Posterior cingulate gyrus (tissue), 11 donors: ENCODE measurements at regions not wholly inside any gene's neighbourhood (a gene's known extent, or its start where the extent isn't known, plus 50 kb on each side); places are given as distances from the start of the nearest gene placed in this dataset.

Experiments used
- DNase-seq, 10 donors: peaks; one replicate each; pipeline versions ENCODE4 v3.0.0 to v3.0.0-alpha.2; 2020 to 2021; ENCODE audit warnings: mixed read lengths in 3 of 10
- intact Hi-C: fragments of 100-400 bp; cut with DNase I; formaldehyde crosslinking; loops from one replicate; pipeline ENCODE4 v1.15.1; 2023

- no peak for DNase-seq
- intact Hi-C loops, result no loop called here
These were observed 175.9 kb downstream of the CEMIP2 start for GRCh38 chr9:71592400-71592799.

GRCh38 chr9:71590362-71590761, 178.0 kb downstream of the CEMIP2 start:
- DNase-seq, result no peak
- intact Hi-C loops, result no loop called here

GRCh38 chr9:71589612-71590011, 178.7 kb downstream of the CEMIP2 start:
- DNase-seq, result no peak
- intact Hi-C loops, result no loop called here

- intact Hi-C loops, result no loop called here
- no peak for DNase-seq
These were observed 180.5 kb downstream of the CEMIP2 start for GRCh38 chr9:71587576-71588362.

GRCh38 chr9:71583792-71584191, 184.5 kb downstream of the CEMIP2 start:
- DNase-seq, result no peak
- intact Hi-C loops, result no loop called here

GRCh38 chr9:71582347-71582746, 186.0 kb downstream of the CEMIP2 start:
- DNase-seq, result no peak
- intact Hi-C loops, result no loop called here

- DNase-seq, result no peak
- intact Hi-C loops, result no loop called here
These were observed 187.2 kb downstream of the CEMIP2 start for GRCh38 chr9:71581101-71581500.

- intact Hi-C loops, result no loop called here
- DNase-seq, result no peak
These were observed 197.1 kb downstream of the CEMIP2 start for GRCh38 chr9:71571186-71571585.

- no peak for DNase-seq
- intact Hi-C loops, result no loop called here
These were observed 200.4 kb downstream of the CEMIP2 start for GRCh38 chr9:71567890-71568289.

- intact Hi-C loops, result no loop called here
- DNase-seq, result no peak
These were observed 206.2 kb downstream of the CEMIP2 start for GRCh38 chr9:71562140-71562539.

GRCh38 chr9:71557310-71557709, 211.0 kb downstream of the CEMIP2 start:
- DNase-seq, result no peak
- intact Hi-C loops, result no loop called here

GRCh38 chr9:71552480-71552879, 215.8 kb downstream of the CEMIP2 start:
- intact Hi-C loops, result no loop called here
- no peak for DNase-seq

- DNase-seq, result no peak
- intact Hi-C loops, result no loop called here
These were observed 219.3 kb downstream of the CEMIP2 start for GRCh38 chr9:71549023-71549422.

- intact Hi-C loops, result no loop called here
- no peak for DNase-seq
These were observed 223.8 kb downstream of the CEMIP2 start for GRCh38 chr9:71544464-71544863.

- DNase-seq, result no peak
- intact Hi-C loops, result no loop called here
These were observed 226.9 kb downstream of the CEMIP2 start for GRCh38 chr9:71541436-71541835.

GRCh38 chr9:71524996-71525580, 243.2 kb downstream of the CEMIP2 start:
- peak in 2 of 10 donors; percentile 57 to 63 for DNase-seq
- intact Hi-C loops, result no loop called here

GRCh38 chr9:71524516-71524915, 243.8 kb downstream of the CEMIP2 start:
- no peak for DNase-seq
- intact Hi-C loops, result no loop called here

GRCh38 chr9:71521132-71521531, 247.2 kb downstream of the CEMIP2 start:
- no peak for DNase-seq
- intact Hi-C loops, result no loop called here

GRCh38 chr9:71519098-71519696, 249.1 kb downstream of the CEMIP2 start:
- intact Hi-C loops, result no loop called here
- DNase-seq, result no peak

- no peak for DNase-seq
- intact Hi-C loops, result no loop called here
These were observed 250.1 kb downstream of the CEMIP2 start for GRCh38 chr9:71518045-71518827.

GRCh38 chr9:71515626-71516025, 252.7 kb downstream of the CEMIP2 start:
- DNase-seq, result no peak
- intact Hi-C loops, result no loop called here
